Body of pancreas (tissue), 4 donors: ENCODE measurements at regions not wholly inside any gene's neighbourhood (a gene's known extent, or its start where the extent isn't known, plus 50 kb on each side); places are given as distances from the start of the nearest gene placed in this dataset.

ENCODE experiments used
- POLR2A ChIP-seq, 3 donors: fragments of 450-650 bp; IDR thresholded peaks; one replicate each; pipeline ENCODE4 v1.6.1; 2016; ENCODE audit warnings: antibody characterized with exemption in 3 of 3, mild to moderate bottlenecking in 2 of 3
- TF ChIP-seq, protein P1 (sequence below), 7 experiments: fragments of 450-650 bp in 4 of 7; fragments of 200-600 bp in 3 of 7; sonication (generic) in 3 of 7; IDR thresholded peaks; one replicate each; pipeline ENCODE4 v1.5.1; 2016 to 2019; ENCODE audit warnings: antibody characterized with exemption in 7 of 7

DNA sequence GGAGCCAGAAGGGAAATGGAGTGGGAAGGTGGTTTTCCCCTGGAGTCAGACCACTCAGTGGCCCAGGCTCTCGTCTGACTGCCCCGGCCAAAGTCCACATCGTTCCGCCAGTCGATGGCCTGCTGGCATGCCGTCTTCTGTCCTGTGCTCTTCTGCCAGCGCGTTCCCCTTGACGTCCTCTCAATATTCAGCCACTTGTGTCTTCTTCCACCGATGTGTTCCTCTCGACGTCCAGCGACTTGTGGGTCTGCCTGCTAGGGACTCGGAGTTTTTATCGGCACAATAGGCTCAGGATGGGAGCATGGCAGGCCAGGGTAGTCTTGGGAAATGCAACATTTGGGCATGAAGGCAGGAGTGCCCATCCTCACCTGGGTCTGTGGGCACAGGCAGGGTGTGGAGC, 542.5 kb upstream of the LMCD1 start:
- TF ChIP-seq, protein P1, sequence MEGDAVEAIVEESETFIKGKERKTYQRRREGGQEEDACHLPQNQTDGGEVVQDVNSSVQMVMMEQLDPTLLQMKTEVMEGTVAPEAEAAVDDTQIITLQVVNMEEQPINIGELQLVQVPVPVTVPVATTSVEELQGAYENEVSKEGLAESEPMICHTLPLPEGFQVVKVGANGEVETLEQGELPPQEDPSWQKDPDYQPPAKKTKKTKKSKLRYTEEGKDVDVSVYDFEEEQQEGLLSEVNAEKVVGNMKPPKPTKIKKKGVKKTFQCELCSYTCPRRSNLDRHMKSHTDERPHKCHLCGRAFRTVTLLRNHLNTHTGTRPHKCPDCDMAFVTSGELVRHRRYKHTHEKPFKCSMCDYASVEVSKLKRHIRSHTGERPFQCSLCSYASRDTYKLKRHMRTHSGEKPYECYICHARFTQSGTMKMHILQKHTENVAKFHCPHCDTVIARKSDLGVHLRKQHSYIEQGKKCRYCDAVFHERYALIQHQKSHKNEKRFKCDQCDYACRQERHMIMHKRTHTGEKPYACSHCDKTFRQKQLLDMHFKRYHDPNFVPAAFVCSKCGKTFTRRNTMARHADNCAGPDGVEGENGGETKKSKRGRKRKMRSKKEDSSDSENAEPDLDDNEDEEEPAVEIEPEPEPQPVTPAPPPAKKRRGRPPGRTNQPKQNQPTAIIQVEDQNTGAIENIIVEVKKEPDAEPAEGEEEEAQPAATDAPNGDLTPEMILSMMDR (IDR thresholded peaks at IDR 0.05): no peak
- TF ChIP-seq POLR2A (IDR thresholded peaks at IDR 0.05): no peak
